GM12865 (cell line): ENCODE measurements at regions not wholly inside any gene's neighbourhood (a gene's known extent, or its start where the extent isn't known, plus 50 kb on each side); places are given as distances from the start of the nearest gene placed in this dataset.

Source experiments
- DNase-seq: peaks from one replicate; pipeline ENCODE4 v3.0.0; 2010; ENCODE audit warnings: low read depth
- H3K4me3 ChIP-seq: 2 replicates; pipeline ENCODE4 v1.5.1; 2011; ENCODE audit warnings: mild to moderate bottlenecking, low read depth, low read length, control low read depth
- TF ChIP-seq, protein P1 (sequence below): IDR thresholded peaks from 2 replicates; pipeline ENCODE4 v1.5.1; 2011; ENCODE audit warnings: low read length, control low read depth, low read depth, inconsistent platforms; ENCODE audit not compliant: insufficient read depth; ENCODE audit errors: missing control alignments

DNA sequence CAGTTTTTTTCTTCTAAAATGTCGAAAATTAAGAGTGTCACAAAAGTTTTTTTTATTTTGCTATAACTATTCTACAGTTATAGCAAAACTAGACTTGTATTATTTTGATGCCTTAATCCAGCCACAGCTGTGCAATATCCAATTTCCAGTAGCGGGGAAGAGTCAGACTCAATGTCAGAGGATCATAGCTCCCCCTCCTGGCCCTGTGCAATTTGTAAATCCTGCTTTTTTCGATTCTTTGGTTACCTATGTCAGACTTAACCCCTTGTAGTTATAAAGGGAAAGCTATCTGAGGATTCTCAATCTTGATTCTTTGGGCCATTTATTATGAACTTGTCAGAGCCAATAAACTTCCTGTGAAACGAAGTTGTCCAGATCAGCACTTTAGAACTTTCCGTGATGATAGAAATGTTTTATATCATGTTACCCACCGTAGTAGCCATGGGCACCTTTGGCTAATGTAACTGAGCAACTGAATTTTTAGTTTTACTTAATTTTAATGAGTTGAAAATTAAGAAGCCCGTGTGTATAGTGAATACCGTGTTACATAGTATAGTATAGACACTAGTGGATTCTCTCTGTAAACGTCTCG lies 87.7 kb upstream of the PRKCQ start:
- peak; percentile 5 for DNase-seq
- TF ChIP-seq, protein P1, sequence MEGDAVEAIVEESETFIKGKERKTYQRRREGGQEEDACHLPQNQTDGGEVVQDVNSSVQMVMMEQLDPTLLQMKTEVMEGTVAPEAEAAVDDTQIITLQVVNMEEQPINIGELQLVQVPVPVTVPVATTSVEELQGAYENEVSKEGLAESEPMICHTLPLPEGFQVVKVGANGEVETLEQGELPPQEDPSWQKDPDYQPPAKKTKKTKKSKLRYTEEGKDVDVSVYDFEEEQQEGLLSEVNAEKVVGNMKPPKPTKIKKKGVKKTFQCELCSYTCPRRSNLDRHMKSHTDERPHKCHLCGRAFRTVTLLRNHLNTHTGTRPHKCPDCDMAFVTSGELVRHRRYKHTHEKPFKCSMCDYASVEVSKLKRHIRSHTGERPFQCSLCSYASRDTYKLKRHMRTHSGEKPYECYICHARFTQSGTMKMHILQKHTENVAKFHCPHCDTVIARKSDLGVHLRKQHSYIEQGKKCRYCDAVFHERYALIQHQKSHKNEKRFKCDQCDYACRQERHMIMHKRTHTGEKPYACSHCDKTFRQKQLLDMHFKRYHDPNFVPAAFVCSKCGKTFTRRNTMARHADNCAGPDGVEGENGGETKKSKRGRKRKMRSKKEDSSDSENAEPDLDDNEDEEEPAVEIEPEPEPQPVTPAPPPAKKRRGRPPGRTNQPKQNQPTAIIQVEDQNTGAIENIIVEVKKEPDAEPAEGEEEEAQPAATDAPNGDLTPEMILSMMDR, result peak; percentile 22
- no peak overlapping the region for H3K4me3 ChIP-seq

DNA sequence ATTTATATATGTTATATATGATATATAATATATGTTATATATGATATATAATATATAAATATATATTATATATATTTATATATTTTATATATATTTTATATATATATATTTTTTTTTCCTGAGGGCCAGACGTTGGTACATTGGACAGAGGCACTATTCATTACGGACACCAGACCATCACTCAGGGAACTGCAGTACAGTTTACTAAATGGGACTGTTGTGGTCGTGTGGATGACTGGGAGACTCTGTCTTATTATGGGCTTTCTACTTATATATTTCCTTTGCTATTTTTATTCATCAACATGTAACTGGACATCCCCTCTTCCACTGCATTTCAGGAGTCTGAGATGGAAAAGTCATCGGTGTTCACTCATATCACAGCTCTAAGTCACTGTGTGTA lies 87.1 kb upstream of the PRKCQ start:
- TF ChIP-seq, protein P1, result no peak
- DNase-seq, result no peak
- no peak overlapping the region for H3K4me3 ChIP-seq

DNA sequence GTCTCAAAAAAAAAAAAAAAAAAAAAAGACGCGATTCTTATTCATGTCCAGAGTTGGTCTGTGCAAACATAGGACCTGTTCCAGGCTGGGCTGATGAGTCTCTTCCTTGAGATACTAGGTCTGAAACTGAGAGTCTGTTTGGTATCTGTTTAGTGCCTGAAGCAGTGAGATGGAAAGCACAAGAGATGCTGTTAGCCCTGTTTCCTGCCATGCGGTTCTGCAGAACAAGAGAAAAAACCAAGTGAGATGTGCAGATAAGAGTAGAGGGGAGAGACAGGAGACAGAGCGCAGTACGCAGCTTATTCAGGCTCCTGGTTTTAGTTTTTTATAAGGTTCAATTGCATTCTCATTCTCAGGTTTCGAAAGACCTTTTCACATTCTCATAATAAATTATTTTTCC lies 85.8 kb upstream of the PRKCQ start:
- no peak for DNase-seq

DNA sequence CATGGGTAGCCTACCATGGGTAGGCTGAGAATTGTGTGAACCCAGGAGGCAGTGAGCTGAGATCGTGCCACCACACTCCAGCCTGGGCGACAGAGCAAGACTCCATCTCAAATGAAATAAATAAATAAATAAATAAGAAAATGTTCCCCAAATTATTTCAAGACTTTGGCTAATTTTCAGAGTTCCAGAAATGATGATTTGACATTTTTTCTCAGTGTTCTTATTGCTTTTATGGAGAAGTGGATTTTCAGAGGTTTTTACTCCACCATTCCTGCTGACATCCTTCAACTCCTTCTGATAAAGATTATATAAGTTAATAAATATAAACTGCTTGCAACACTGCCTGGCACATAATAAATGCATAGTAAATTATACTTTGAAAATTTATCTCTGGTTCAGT lies 80.4 kb upstream of the PRKCQ start:
- no peak overlapping the region for H3K4me3 ChIP-seq
- TF ChIP-seq, protein P1, result no peak
- DNase-seq, result no peak

More for the DNA sequence above, 85.8 kb upstream of the PRKCQ start:
- H3K4me3 ChIP-seq, result no peak overlapping the region
- TF ChIP-seq, protein P1, result no peak

DNA sequence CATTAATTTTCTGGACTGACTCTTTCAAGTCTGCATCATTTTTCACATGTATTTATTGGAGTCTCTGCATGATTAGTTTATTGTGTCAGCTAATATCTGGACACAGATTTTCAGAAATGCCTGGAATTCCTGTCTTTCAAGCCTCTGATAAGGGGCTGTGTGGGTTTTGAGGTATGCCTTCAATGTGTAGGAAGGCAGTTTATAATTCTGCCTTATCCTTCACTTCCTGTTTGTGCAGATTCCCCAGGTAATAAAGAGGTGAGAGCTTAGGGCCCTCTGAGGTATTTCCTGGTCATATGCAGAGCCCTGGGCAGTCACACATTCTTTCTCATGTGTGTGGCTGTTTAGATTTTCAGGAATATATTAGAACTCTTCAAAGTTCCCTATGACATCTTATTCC lies 79.4 kb upstream of the PRKCQ start:
- no peak for DNase-seq

DNA sequence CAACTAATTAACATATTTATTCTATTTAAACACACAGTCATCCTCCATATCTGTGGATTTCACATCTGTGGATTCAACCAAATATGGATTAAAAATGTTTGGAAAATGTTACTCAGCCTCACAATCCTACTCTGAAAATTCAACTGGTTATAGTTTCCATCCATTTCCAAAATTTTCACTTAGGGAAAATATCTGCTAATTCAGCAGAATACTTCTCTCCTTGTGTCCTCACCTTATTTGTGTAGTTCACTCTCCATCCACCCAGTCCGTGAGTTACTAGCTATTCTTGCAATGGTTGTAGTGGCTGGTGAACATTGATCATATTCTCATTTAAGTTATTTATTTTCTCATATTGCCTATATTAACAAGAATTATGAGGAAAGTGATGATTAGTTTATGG lies 77.6 kb upstream of the PRKCQ start:
- H3K4me3 ChIP-seq, result no peak overlapping the region
- no peak for DNase-seq
- TF ChIP-seq, protein P1, result no peak

More for the DNA sequence above, 79.4 kb upstream of the PRKCQ start:
- no peak overlapping the region for H3K4me3 ChIP-seq
- TF ChIP-seq, protein P1, result no peak

DNA sequence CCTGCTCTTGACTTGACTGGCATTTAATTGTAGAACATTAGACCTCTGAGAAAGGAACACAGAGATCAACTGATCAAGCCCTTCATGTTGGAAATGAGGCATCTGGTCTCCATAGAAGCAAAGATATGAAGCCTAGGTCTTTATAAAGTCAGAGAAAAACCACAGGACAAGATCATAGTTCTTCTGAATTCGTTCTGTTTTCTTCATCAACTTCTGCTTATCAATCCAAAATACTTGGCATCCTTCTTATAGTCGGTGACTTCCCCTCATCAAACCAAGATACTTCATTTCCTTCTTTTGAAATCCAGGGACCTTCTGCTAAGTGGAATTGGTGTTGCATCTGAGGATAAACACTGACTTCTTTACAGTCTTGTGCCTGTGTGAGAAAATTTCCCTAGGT lies 77.1 kb upstream of the PRKCQ start:
- TF ChIP-seq, protein P1, result no peak
- no peak overlapping the region for H3K4me3 ChIP-seq
- no peak for DNase-seq
